Gastrocnemius medialis (tissue), 4 donors: ENCODE measurements at regions not wholly inside any gene's neighbourhood (a gene's known extent, or its start where the extent isn't known, plus 50 kb on each side); places are given as distances from the start of the nearest gene placed in this dataset.

Source experiments
- ATAC-seq, 2 donors: fragments of 150-250 bp; one replicate each; pipeline ENCODE4 v1.9.1; 2016
- DNase-seq, 2 donors: peaks; one replicate each; pipeline ENCODE4 v3.0.0-alpha.2; 2019
- H3K27ac ChIP-seq, 4 donors: fragments of 200-600 bp; sonication (generic); 1 replicate in 1 of 4; 2 replicates in 3 of 4; pipeline ENCODE4 v1.5.1; 2016 to 2018; ENCODE audit warnings: mild to moderate bottlenecking in 2 of 4, moderate library complexity in 1 of 4
- H3K27me3 ChIP-seq, 3 donors: fragments of 200-600 bp; sonication (generic) in 2 of 3; 1 replicate in 1 of 3; 2 replicates in 2 of 3; pipeline versions ENCODE4 v1.5.1 to v1.6.0; 2016 to 2019; ENCODE audit warnings: mild to moderate bottlenecking in 1 of 3, moderate library complexity in 1 of 3
- H3K36me3 ChIP-seq, 2 donors: fragments of 200-600 bp; sonication (generic) in 1 of 2; one replicate each; pipeline ENCODE4 v1.5.1; 2017 to 2018
- H3K4me1 ChIP-seq, 2 donors: fragments of 200-600 bp; sonication (generic) in 1 of 2; one replicate each; pipeline ENCODE4 v1.5.1; 2016 to 2017; ENCODE audit warnings: mild to moderate bottlenecking in 2 of 2
- H3K4me3 ChIP-seq, 4 donors: fragments of 200-600 bp; sonication (generic) in 3 of 4; 1 replicate in 1 of 4; 2 replicates in 3 of 4; pipeline ENCODE4 v1.5.1; 2016 to 2019; ENCODE audit warnings: mild to moderate bottlenecking in 2 of 4
- H3K9me3 ChIP-seq, 3 donors: fragments of 200-600 bp; sonication (generic) in 2 of 3; 1 replicate in 1 of 3; 2 replicates in 2 of 3; pipeline ENCODE4 v1.5.1; 2016 to 2019
- POLR2A ChIP-seq, 2 donors: fragments of 450-650 bp; IDR thresholded peaks; one replicate each; pipeline ENCODE4 v1.6.1; 2017; ENCODE audit warnings: antibody characterized with exemption in 2 of 2, mild to moderate bottlenecking in 2 of 2, moderate library complexity in 2 of 2
- in situ Hi-C, 4 donors: fragments of 200-750 bp; cut with MboI; loops; one replicate each; pipeline versions ENCODE4 v1.15.0 to v1.8.0; 2017; ENCODE audit warnings: low sequenced_read_pairs in 4 of 4
- intact Hi-C: fragments of 100-400 bp; cut with DNase I; formaldehyde crosslinking; loops from one replicate; pipeline ENCODE4 v1.15.1; 2023; ENCODE audit warnings: low total_unique reads
- TF ChIP-seq, protein P1 (sequence below), 5 experiments: fragments of 450-650 bp in 3 of 5; fragments of 200-600 bp in 2 of 5; sonication (generic) in 2 of 5; IDR thresholded peaks in 4 of 5; conservative IDR thresholded peaks in 1 of 5; 1 replicate in 4 of 5; 2 replicates in 1 of 5; pipeline ENCODE4 v1.5.1; 2016 to 2019; ENCODE audit warnings: antibody characterized with exemption in 5 of 5, mild to moderate bottlenecking in 3 of 5, moderate library complexity in 3 of 5

- ATAC-seq (no peak), DNase-seq (no peak)
- Histone ChIP-seq H3K27ac (no peak overlapping the region), H3K9me3 (no peaks in the 10 kb centered on the region), H3K4me3 (no peak overlapping the region), H3K36me3 (no peaks in the 10 kb centered on the region), H3K4me1 (peaks cover 0 to 8% of the 10 kb centered on the region in 2 donors), H3K27me3 (no peaks in the 10 kb centered on the region)
- TF ChIP-seq, protein P1, sequence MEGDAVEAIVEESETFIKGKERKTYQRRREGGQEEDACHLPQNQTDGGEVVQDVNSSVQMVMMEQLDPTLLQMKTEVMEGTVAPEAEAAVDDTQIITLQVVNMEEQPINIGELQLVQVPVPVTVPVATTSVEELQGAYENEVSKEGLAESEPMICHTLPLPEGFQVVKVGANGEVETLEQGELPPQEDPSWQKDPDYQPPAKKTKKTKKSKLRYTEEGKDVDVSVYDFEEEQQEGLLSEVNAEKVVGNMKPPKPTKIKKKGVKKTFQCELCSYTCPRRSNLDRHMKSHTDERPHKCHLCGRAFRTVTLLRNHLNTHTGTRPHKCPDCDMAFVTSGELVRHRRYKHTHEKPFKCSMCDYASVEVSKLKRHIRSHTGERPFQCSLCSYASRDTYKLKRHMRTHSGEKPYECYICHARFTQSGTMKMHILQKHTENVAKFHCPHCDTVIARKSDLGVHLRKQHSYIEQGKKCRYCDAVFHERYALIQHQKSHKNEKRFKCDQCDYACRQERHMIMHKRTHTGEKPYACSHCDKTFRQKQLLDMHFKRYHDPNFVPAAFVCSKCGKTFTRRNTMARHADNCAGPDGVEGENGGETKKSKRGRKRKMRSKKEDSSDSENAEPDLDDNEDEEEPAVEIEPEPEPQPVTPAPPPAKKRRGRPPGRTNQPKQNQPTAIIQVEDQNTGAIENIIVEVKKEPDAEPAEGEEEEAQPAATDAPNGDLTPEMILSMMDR (IDR thresholded peaks at IDR 0.05 in 4 of 5, conservative IDR thresholded peaks at IDR 0.05 in 1 of 5): no peak
- no peak for TF ChIP-seq POLR2A (IDR thresholded peaks at IDR 0.05)
- in situ Hi-C loops (no loop called here), intact Hi-C loops (no loop called here)
These were observed 401.1 kb upstream of the PODXL start for GRCh38 chr7:131957338-131958020.

DNA sequence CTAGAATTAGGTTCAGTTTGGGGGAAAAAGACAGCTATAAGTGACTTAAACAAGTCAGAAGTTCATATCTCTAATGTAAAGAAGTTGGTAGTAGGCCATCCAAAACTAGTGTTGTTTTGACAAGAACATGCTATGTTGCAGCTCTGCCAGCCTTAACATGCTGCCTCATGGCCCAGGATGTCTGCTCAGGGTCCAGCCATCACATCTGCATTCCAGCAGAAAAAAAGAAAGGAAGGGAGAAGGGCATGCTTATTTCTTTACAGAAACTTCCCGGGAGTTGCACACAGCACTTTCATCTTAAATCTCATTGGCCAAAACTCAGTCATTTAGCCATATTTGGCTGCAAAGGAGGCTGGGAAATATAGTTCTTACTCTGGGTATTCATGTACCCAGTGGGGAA lies 400.4 kb upstream of the PODXL start:
- no peak for ATAC-seq
- intact Hi-C loops: no loop called here
- in situ Hi-C loops: no loop called here
- H3K27ac ChIP-seq: no peak overlapping the region
- H3K4me1 ChIP-seq: peaks cover 0 to 8% of the 10 kb centered on the region in 2 donors
- H3K9me3 ChIP-seq: no peaks in the 10 kb centered on the region
- no peak overlapping the region for H3K4me3 ChIP-seq
- no peaks in the 10 kb centered on the region for H3K27me3 ChIP-seq
- DNase-seq: no peak
- TF ChIP-seq, protein P1 (IDR thresholded peaks at IDR 0.05 in 4 of 5, conservative IDR thresholded peaks at IDR 0.05 in 1 of 5): no peak
- no peak for TF ChIP-seq POLR2A (IDR thresholded peaks at IDR 0.05)
- no peaks in the 10 kb centered on the region for H3K36me3 ChIP-seq

GRCh38 chr7:131955679-131956078 lies 399.3 kb upstream of the PODXL start:
- Histone ChIP-seq H3K36me3 (no peaks in the 10 kb centered on the region), H3K9me3 (no peaks in the 10 kb centered on the region), H3K27me3 (no peaks in the 10 kb centered on the region), H3K4me1 (peaks cover 0 to 8% of the 10 kb centered on the region in 2 donors), H3K27ac (no peak overlapping the region), H3K4me3 (no peak overlapping the region)
- no peak for DNase-seq
- intact Hi-C loops: no loop called here
- in situ Hi-C loops: no loop called here
- ATAC-seq: no peak
- TF ChIP-seq, protein P1 (IDR thresholded peaks at IDR 0.05 in 4 of 5, conservative IDR thresholded peaks at IDR 0.05 in 1 of 5): no peak
- no peak for TF ChIP-seq POLR2A (IDR thresholded peaks at IDR 0.05)

GRCh38 chr7:131953184-131953583 lies 396.8 kb upstream of the PODXL start:
- no peaks in the 10 kb centered on the region for H3K4me1 ChIP-seq
- no peaks in the 10 kb centered on the region for H3K27me3 ChIP-seq
- in situ Hi-C loops: no loop called here
- intact Hi-C loops: no loop called here
- no peak overlapping the region for H3K27ac ChIP-seq
- DNase-seq (no peak), ATAC-seq (no peak)
- H3K9me3 ChIP-seq: no peaks in the 10 kb centered on the region
- no peak overlapping the region for H3K4me3 ChIP-seq
- TF ChIP-seq, protein P1 (IDR thresholded peaks at IDR 0.05 in 4 of 5, conservative IDR thresholded peaks at IDR 0.05 in 1 of 5): no peak
- no peak for TF ChIP-seq POLR2A (IDR thresholded peaks at IDR 0.05)
- no peaks in the 10 kb centered on the region for H3K36me3 ChIP-seq

DNA sequence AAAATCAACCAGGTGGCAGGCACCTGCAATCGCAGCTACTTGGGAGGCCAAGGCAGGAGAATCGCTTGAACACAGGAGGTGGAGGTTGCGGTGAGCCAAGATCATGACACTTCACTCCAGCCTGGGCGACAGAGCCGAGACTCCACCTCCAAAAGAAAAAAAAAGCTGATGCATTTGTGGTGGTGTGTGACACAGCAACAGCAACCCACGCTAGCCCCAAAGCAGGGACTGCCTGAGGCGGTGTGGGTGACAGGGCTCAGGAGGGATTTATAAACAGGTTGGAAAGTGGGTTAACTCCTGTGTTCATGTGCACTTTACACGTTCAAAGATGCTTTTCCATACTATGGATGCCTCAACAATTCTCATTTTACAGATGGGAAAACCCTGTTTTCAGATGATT lies 395.9 kb upstream of the PODXL start:
- no peak for ATAC-seq
- Histone ChIP-seq H3K4me3 (no peak overlapping the region), H3K4me1 (no peaks in the 10 kb centered on the region), H3K9me3 (no peaks in the 10 kb centered on the region), H3K36me3 (no peaks in the 10 kb centered on the region), H3K27ac (no peak overlapping the region), H3K27me3 (no peaks in the 10 kb centered on the region)
- DNase-seq: no peak
- in situ Hi-C loops (no loop called here), intact Hi-C loops (no loop called here)
- TF ChIP-seq, protein P1 (IDR thresholded peaks at IDR 0.05 in 4 of 5, conservative IDR thresholded peaks at IDR 0.05 in 1 of 5): no peak
- TF ChIP-seq POLR2A (IDR thresholded peaks at IDR 0.05): no peak
